HG03457 (cell line): ENCODE measurements at regions not wholly inside any gene's neighbourhood (a gene's known extent, or its start where the extent isn't known, plus 50 kb on each side); places are given as distances from the start of the nearest gene placed in this dataset.
"Not testable (repeated sequence)": the region's sequence is repeated elsewhere in the genome, so short reads cannot be mapped to it uniquely, and the experiment has no call there.

ENCODE experiments used
- ATAC-seq: cut with Tn5 transposase; IDR thresholded peaks from one replicate; pipeline ENCODE4 v1.9.1; 2021; ENCODE audit warnings: moderate number of reproducible peaks; ENCODE audit not compliant: unreplicated experiment

- ATAC-seq: no peak
These were observed 344.2 kb upstream of the CCNH start for GRCh38 chr5:87756951-87757350.

DNA sequence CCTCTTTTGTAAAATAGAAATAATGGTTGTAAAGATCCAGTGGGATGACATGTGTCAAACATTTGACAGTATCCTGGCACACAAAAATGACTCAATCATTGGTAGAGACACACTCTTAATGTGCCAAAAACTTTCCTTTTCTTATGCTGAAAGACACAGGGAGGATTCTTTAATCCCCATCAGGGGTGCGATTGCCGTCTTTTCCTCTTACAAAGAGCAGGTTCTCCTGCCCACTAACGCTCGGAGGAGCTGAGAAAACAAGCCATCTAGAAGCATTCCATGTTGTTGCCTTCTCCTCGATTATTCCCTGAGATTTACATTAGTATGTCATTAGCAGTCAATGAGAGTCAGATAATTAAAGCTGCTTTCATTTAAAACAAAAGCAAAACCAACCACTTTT lies 342.6 kb upstream of the CCNH start:
- ATAC-seq: no peak

- ATAC-seq: no peak
These were observed 341.5 kb upstream of the CCNH start for GRCh38 chr5:87754009-87754757.

- ATAC-seq: no peak
These were observed 339.6 kb upstream of the CCNH start for GRCh38 chr5:87752362-87752761.

GRCh38 chr5:87751824-87752223 lies 339.1 kb upstream of the CCNH start:
- ATAC-seq: no peak

GRCh38 chr5:87746891-87747377 lies 334.2 kb upstream of the CCNH start:
- ATAC-seq: no peak

DNA sequence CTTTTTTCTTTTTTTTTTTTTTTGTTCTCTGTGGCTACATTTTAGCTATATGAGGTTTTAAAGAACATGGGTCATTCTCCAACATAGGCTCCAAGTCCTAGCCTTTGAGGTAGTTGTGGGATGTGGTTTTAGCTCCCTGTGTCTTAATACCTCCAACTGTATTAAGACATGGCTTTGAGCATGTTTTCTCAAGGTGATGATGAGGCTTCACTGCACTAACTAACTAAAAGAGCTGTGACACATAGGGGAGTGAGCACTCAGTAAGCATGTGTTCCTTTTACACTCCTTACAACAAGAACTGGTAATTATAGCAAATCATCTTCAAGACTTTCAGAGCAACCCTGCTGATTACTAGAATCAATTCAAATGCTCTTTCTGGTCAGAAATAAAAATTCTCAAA lies 333.6 kb upstream of the CCNH start:
- no peak for ATAC-seq

GRCh38 chr5:87741881-87742280 lies 329.2 kb upstream of the CCNH start:
- no peak for ATAC-seq

- no peak for ATAC-seq
These were observed 323.2 kb upstream of the CCNH start for GRCh38 chr5:87735923-87736322.

- ATAC-seq: no peak
These were observed 321.2 kb upstream of the CCNH start for GRCh38 chr5:87733897-87734296.

GRCh38 chr5:87732875-87733768 lies 320.4 kb upstream of the CCNH start:
- ATAC-seq: no peak

DNA sequence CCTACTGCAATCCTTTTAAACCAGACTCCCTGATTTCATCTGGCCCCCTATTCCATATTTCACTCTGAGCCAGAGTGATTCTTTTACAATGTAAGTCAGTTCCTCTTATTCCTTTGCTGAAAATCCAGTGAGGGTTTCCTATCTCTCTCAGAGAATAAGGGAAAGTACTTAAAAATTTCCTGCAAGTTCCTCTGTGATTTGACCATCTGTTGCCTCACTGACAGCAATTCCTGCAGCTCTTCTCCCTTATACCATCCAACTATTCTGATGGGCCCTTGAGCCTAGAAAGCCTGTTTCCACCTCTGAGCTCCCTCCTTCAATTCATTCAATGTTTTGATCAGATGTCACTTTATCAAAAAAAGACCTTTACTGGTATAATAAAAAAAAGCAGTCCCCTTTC lies 317.1 kb upstream of the CCNH start:
- ATAC-seq: no peak

DNA sequence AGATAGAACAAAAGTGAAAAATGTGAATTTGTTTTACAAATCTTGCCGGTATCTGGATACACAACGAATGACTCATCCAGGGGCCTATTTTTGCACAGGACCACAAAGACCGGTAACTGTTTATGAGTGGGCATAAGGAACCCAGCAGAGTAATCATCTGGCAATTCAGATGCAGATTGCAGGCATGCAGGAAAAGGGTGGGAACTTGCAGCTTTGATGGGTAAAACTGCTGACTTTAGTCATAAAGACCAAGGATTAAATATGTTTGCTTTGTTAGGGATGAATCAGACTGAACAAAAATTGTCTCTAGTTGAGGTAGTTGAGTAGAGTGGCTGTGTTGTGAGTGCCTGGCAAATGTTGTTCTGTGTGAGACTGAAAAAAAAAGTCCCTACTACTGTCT lies 309.6 kb upstream of the CCNH start:
- no peak for ATAC-seq

- not testable (repeated sequence) for ATAC-seq
These were observed 305.6 kb upstream of the CCNH start for GRCh38 chr5:87718224-87718925.

DNA sequence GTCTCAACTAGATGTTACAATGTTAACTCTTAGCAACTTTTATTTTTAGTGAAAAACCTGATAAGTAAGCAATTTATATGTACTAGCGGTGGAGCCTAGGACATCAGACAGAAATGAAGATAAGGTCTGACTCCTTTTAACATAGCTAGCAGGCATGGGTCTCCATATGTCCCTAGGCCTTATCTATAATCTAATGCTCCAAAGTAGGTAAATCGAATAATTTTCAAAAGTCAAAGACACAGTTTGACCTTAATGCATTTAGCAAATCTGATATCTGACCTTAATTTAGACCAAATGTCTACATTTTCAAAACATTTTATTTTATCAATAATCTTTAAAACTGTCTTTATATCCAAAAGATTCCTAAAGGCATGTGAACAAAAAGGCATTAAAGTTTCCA lies 305.0 kb upstream of the CCNH start:
- no peak for ATAC-seq

- no peak for ATAC-seq
These were observed 293.1 kb upstream of the CCNH start for GRCh38 chr5:87705876-87706275.

- peak; percentile 89 for ATAC-seq
These were observed 274.2 kb upstream of the CCNH start for GRCh38 chr5:87686975-87687374.

DNA sequence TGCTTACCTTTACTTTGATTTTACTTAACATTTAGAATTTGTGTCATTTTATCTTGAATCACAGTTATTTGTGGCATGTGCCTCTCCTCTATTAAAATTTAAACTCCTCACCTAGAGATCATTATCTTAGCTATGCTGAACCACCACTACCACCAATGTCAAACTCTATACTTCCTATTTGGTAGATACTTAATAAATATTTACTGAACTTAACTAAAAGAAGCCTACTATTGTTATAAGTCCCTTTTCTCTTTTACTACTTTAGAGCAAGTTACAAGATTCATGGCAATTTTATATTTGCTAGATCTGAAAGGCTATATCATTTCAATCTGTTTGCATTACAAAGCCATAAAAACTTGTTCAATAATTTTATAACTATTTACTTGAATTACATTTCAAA lies 273.3 kb upstream of the CCNH start:
- no peak for ATAC-seq

DNA sequence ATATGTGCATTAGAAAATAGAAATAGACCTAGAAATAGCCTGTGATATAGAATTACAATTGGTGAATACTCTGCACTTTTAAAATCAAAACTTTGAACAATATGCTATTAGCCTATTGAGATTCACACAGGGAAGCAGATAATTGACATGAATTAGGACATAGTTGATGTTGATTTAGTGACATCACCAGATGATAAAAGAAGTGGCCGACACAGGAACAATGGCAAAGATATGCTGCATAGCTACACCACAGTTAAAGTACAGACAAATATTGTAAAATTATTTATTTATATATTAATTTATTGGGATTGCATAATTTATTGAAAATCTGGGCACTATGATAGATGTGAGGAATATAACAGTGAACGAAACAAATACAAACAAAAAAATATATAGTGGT lies 261.5 kb upstream of the CCNH start:
- no peak for ATAC-seq

GRCh38 chr5:87671146-87671545 lies 258.4 kb upstream of the CCNH start:
- ATAC-seq: no peak

DNA sequence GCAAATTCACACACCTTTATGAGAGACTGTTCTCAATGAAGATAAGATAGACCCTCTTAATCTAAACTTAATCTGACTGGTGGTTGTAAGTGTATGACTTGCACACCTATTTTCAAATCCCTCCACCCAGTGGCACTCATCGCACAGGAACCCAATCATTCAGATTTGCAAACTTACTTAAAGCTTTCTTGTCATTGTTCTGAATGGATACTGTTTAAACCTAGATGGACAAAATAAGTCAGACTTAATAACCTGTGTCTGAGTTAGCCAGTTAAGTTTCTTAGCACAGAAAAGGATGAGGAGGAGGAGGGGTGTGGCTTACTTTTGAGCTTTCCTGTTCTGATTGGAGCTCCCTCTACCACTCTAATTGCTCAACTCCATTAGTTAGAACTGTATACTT lies 252.4 kb upstream of the CCNH start:
- ATAC-seq: no peak
